HCEC 1CT (cell line): ENCODE measurements at regions not wholly inside any gene's neighbourhood (a gene's known extent, or its start where the extent isn't known, plus 50 kb on each side); places are given as distances from the start of the nearest gene placed in this dataset.

Experiments
- DNase-seq: peaks from one replicate; pipeline ENCODE4 v3.0.0-alpha.2; 2017

DNA sequence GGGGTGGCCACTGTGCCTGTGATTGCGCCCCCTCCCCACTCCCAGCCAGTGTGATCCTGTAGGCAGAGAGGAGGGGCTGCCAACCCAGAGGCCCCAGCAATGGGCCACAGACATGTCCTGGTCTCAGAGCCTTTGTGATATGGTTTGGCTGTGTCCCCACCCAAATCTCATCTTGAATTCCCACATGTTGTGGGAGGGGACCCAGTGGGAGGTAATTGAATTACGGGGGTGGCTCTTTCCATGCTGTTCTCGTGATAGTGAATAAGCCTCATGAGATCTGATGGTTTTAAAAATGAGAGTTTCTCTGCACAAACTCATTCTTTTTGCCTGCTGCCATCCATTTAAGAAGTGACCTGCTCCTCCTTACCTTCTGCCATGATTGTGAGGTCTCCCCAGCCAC, 56.8 kb upstream of the ZNF469 start:
- no peak for DNase-seq

GRCh38 chr16:88326611-88327485, 55.9 kb upstream of the ZNF469 start:
- no peak for DNase-seq

GRCh38 chr16:88327561-88328312, 55.0 kb upstream of the ZNF469 start:
- DNase-seq = no peak

GRCh38 chr16:88328313-88328980, 54.3 kb upstream of the ZNF469 start:
- DNase-seq = no peak

DNA sequence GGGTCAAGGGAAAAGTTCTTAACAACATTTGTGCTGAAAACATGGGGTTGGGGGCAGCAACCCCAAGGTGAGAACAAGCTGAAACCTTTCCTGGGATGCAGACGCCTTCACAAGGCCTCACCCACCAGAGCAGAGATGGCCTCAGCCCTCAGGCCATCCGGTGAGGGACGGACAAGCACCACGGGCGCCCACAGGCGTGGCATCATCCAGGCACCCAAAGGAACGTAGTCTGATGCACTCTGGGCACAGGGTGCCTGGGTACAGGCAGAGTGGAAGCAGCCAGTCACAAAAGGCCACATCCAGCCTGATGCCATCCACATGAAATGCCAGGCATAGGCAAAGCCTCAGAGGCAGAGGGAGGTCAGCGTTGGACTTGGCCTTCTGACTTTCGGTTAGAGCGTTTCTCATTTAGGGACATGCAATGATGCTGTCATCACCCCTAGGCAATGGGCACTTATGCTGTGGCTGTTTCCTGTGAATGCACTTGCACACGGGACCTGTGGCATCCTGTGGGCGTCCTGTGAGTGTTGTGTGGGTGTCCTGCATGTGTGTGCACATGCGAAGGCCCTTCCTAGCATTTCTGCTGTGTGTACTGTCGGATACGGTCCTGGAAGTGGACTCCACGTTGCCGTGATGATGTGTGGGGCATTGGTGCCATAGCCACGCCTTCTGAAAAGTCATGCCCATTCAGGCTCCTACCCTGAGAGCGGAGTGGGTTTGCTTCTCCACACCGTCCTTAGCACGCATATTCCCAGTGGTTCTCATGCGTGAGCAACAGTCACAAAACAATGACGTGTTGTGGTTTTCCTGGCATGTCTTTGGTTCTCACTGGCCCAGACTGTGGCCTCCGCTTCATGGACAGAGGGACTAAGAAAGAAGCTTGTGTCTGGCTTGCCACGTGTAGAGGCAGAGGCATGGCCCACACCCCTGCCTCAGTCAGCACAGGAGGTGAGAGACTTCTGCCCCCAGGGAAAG, 52.7 kb upstream of the ZNF469 start:
- DNase-seq = no peak

DNA sequence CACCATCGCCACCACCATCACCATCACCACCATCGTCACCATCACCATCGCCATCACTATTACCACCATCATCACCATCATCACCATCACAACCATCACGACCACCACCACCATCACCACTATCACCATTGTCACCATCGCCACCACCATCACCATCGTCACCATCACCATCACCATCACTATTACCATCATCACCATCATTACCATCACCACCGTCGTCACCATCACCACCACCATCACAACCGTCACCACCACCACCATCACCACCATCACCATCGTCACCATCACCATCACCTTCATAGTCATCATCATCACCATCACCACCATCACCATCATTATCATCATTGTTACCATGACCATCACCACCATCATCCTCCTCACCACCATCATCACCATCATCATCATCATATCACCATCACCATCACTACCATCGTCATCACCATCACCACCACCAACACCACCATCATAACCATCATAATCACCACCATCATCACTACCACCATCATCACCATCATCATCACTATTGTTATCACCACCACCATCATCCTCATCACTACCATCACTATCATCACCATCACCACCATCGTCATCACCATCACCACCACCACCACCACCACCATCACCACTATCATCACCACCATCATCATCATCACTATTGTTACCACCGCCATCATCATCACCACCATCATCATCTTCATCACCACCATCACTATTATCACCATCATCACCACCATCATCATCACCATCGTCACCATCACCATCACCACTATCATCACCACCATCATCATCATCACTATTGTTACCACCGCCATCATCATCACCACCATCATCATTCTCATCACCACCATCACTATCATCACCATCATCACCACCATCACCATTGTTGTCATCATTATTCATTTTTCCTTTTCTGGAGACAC, 51.5 kb upstream of the ZNF469 start:
- no peak for DNase-seq

GRCh38 chr16:88331989-88332920, 50.5 kb upstream of the ZNF469 start:
- peak; percentile 100 for DNase-seq

GRCh38 chr16:88332921-88333825, 49.6 kb upstream of the ZNF469 start:
- DNase-seq = peak; percentile 45
